ENCODE measurements at regions not wholly inside any gene's neighbourhood (a gene's known extent, or its start where the extent isn't known, plus 50 kb on each side); places are given as distances from the start of the nearest gene placed in this dataset.
A peak's percentile ranks its signal among the peaks of the same experiment; 100 is the strongest.

GRCh38 chr22:47674600-47674999 lies 912.1 kb downstream of the TBC1D22A start:
- intact Hi-C loops (cut with micrococcal nuclease; ENCODE audit: unreplicated experiment) (no loop called here), in situ Hi-C loops (cut with HindIII; ENCODE audit: extremely low pct_ligation_motif_present, low pct_unique_long_range_greater_than_20kb) (no loop called here)
- POLR2A ChIA-PET = no interaction called here

DNA sequence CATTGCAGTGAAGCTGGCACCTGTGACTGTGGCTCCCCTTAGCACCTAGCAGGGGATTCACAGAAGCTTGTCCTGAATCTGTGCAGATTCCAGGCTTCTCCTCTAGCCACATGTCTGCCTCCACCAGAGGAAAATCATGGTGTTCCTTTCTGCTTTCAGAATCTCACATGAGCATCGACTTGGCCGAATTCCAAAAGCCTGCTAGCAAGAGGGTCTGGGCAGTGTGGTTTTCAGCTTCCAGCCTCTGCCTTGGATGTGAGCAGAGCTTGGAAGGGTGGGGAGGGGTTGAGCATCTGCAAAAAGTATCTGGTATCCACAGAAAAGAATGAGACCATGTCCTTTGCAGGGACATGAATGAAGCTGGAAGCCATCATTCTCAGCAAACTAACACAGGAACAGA lies 911.1 kb downstream of the TBC1D22A start:
- no peak for DNase-seq (ENCODE audit: low spot score)
- ChIA-PET POLR2A (no interaction called here), CTCF (ENCODE audit: low intra/inter-chr PET ratio, low total read pairs) (no interaction called here)
- Histone ChIP-seq H3K79me2 (ENCODE audit: insufficient read depth, low read length) (no peaks in the 10 kb centered on the region), H3K4me2 (ENCODE audit: low read depth, low read length) (no peak overlapping the region), H3K36me3 (replicated peaks in 1 of 2; ENCODE audit: control insufficient read depth in 1 of 2, insufficient read depth in 2 of 2, low read length in 2 of 2) (no peaks in the 10 kb centered on the region), H4K20me1 (ENCODE audit: insufficient read depth, low read length) (no peaks in the 10 kb centered on the region), H2AFZ (ENCODE audit: low read length) (no peak overlapping the region), H3K4me1 (ENCODE audit: insufficient read depth, low read length) (no peaks in the 10 kb centered on the region), H3K27ac (ENCODE audit: extremely low read length, insufficient read depth, low read length) (no peak overlapping the region), H3K4me3 (replicated peaks in 1 of 3; ENCODE audit: insufficient read depth in 1 of 3, low read depth in 2 of 3, low read length in 3 of 3) (no peak overlapping the region), H3K9me3 (ENCODE audit: low read length) (0 out of 2 replicates have a peak, but pooled peaks cover 7% of the 10 kb centered on the region), H3K27me3 (ENCODE audit: control insufficient read depth in 1 of 2, insufficient read depth in 2 of 2, low read length in 2 of 2) (peaks cover 0 to 14% of the 10 kb centered on the region in 2 experiments; a peak in 1 of 5 replicates), H3K9ac (ENCODE audit: insufficient read depth, low read depth, low read length) (no peak overlapping the region)
- no peak for ATAC-seq
- intact Hi-C loops (cut with micrococcal nuclease; ENCODE audit: unreplicated experiment) (no loop called here), in situ Hi-C loops (cut with HindIII; ENCODE audit: extremely low pct_ligation_motif_present, low pct_unique_long_range_greater_than_20kb) (no loop called here)
- WGBS (ENCODE audit: low lambda C conversion rate) = no CpG with 5 or more reads among the region's 2 CpGs
- BruUV-seq (replicated peaks) = no TSS peak
- FAIRE-seq = no peak
- TF ChIP-seq ZFP1 (CRISPR knock-in tag; IDR thresholded peaks at IDR 0.05) = no peak
- no peak for TF ChIP-seq ZNF281 (CRISPR knock-in tag; IDR thresholded peaks at IDR 0.05; ENCODE audit: borderline replicate concordance)
- TF ChIP-seq, protein P1, sequence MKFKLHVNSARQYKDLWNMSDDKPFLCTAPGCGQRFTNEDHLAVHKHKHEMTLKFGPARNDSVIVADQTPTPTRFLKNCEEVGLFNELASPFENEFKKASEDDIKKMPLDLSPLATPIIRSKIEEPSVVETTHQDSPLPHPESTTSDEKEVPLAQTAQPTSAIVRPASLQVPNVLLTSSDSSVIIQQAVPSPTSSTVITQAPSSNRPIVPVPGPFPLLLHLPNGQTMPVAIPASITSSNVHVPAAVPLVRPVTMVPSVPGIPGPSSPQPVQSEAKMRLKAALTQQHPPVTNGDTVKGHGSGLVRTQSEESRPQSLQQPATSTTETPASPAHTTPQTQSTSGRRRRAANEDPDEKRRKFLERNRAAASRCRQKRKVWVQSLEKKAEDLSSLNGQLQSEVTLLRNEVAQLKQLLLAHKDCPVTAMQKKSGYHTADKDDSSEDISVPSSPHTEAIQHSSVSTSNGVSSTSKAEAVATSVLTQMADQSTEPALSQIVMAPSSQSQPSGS (CRISPR knock-in tag; IDR thresholded peaks at IDR 0.05) = no peak
- no peak for TF ChIP-seq FIP1L1 (IDR thresholded peaks at IDR 0.05; ENCODE audit: borderline replicate concordance, insufficient read depth, low read depth, low read length)
- no peak for TF ChIP-seq ERF (CRISPR knock-in tag; IDR thresholded peaks at IDR 0.05)
- no peak for TF ChIP-seq FOSL2 (CRISPR knock-in tag; IDR thresholded peaks at IDR 0.05)
- TF ChIP-seq STAG1 (CRISPR knock-in tag; IDR thresholded peaks at IDR 0.05) = no peak
- TF ChIP-seq, protein P2, sequence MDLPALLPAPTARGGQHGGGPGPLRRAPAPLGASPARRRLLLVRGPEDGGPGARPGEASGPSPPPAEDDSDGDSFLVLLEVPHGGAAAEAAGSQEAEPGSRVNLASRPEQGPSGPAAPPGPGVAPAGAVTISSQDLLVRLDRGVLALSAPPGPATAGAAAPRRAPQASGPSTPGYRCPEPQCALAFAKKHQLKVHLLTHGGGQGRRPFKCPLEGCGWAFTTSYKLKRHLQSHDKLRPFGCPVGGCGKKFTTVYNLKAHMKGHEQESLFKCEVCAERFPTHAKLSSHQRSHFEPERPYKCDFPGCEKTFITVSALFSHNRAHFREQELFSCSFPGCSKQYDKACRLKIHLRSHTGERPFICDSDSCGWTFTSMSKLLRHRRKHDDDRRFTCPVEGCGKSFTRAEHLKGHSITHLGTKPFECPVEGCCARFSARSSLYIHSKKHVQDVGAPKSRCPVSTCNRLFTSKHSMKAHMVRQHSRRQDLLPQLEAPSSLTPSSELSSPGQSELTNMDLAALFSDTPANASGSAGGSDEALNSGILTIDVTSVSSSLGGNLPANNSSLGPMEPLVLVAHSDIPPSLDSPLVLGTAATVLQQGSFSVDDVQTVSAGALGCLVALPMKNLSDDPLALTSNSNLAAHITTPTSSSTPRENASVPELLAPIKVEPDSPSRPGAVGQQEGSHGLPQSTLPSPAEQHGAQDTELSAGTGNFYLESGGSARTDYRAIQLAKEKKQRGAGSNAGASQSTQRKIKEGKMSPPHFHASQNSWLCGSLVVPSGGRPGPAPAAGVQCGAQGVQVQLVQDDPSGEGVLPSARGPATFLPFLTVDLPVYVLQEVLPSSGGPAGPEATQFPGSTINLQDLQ (CRISPR knock-in tag; IDR thresholded peaks at IDR 0.05) = no peak
- TF ChIP-seq ZNF550 (CRISPR knock-in tag; IDR thresholded peaks at IDR 0.05; ENCODE audit: borderline replicate concordance) = no peak

More at GRCh38 chr22:47674600-47674999, 912.1 kb downstream of the TBC1D22A start:
- Histone ChIP-seq H3K9me3 (ENCODE audit: low read length) (no peaks in the 10 kb centered on the region), H3K36me3 (replicated peaks in 1 of 2; ENCODE audit: control insufficient read depth in 1 of 2, insufficient read depth in 2 of 2, low read length in 2 of 2) (no peaks in the 10 kb centered on the region), H4K20me1 (ENCODE audit: insufficient read depth, low read length) (no peaks in the 10 kb centered on the region), H3K4me3 (replicated peaks in 1 of 3; ENCODE audit: insufficient read depth in 1 of 3, low read depth in 2 of 3, low read length in 3 of 3) (no peak overlapping the region), H3K79me2 (ENCODE audit: insufficient read depth, low read length) (no peaks in the 10 kb centered on the region), H3K27ac (ENCODE audit: extremely low read length, insufficient read depth, low read length) (no peak overlapping the region), H3K9ac (ENCODE audit: insufficient read depth, low read depth, low read length) (no peak overlapping the region), H3K4me2 (ENCODE audit: low read depth, low read length) (no peak overlapping the region), H3K4me1 (ENCODE audit: insufficient read depth, low read length) (no peaks in the 10 kb centered on the region), H3K27me3 (ENCODE audit: control insufficient read depth in 1 of 2, insufficient read depth in 2 of 2, low read length in 2 of 2) (peaks cover 0 to 14% of the 10 kb centered on the region in 2 experiments; a peak in 1 of 5 replicates), H2AFZ (ENCODE audit: low read length) (no peak overlapping the region)
- DNase-seq (ENCODE audit: low spot score) (no peak), FAIRE-seq (no peak), ATAC-seq (no peak)
- CTCF ChIA-PET (ENCODE audit: low intra/inter-chr PET ratio, low total read pairs) = no interaction called here
- WGBS (ENCODE audit: low lambda C conversion rate) = 0% methylated on average over 11 of the region's 11 CpGs
- no TSS peak for BruUV-seq (replicated peaks)
- peak; percentile 52; the same call in 1 of the 2 replicates for TF ChIP-seq CREB1 (IDR thresholded peaks at IDR 0.05)
- no peak for TF ChIP-seq CREB1 (CRISPR knock-in tag; IDR thresholded peaks at IDR 0.05)
- TF ChIP-seq HDAC1 (CRISPR knock-in tag; IDR thresholded peaks at IDR 0.05) = no peak
- TF ChIP-seq MZF1 (CRISPR knock-in tag; IDR thresholded peaks at IDR 0.05; ENCODE audit: borderline replicate concordance) = no peak
- TF ChIP-seq ZBTB3 (CRISPR knock-in tag; IDR thresholded peaks at IDR 0.05; ENCODE audit: borderline replicate concordance, low read depth) = no peak

All from HepG2 (cell line).